Vagina (tissue), 2 donors: ENCODE measurements at regions not wholly inside any gene's neighbourhood (a gene's known extent, or its start where the extent isn't known, plus 50 kb on each side); places are given as distances from the start of the nearest gene placed in this dataset.

Source experiments
- CTCF ChIP-seq, 3 experiments: fragments of 450-650 bp in 2 of 3; fragments of 200-600 bp in 1 of 3; sonication (generic) in 1 of 3; IDR thresholded peaks; one replicate each; pipeline ENCODE4 v1.5.1; 2017 to 2019; ENCODE audit warnings: antibody characterized with exemption in 3 of 3, mild to moderate bottlenecking in 2 of 3, moderate library complexity in 2 of 3
- POLR2AphosphoS5 ChIP-seq, 2 donors: sonication (generic); formaldehyde crosslinking; IDR thresholded peaks; one replicate each; pipeline ENCODE4 v1.9.0; 2017; ENCODE audit warnings: antibody characterized with exemption in 2 of 2, mild to moderate bottlenecking in 2 of 2, low read depth in 1 of 2; ENCODE audit not compliant: insufficient read depth in 1 of 2

DNA sequence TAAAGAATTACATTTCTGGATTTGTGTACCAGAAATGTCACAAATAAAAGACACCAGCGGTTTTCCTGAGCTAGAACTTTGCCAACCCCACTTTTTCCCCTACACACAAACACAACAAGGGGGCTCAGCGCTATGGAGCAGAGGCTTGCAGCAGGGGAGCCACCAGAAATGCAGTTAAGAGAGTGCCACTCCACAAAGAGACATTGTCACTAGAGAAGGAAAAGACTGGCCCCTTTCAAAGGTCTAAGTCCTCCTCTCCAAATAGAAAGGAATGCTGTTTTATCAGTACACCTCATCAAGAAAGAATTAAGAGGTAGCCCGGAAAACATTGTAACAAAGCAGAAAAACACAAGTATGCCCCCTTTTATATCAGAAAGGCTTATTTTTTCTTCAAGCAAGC, 419.5 kb downstream of the HNRNPD start:
- TF ChIP-seq CTCF (IDR thresholded peaks at IDR 0.05) (no peak), POLR2AphosphoS5 (IDR thresholded peaks at IDR 0.05; ENCODE audit: insufficient read depth in 1 of 2, low read depth in 1 of 2) (no peak)
